ENCODE measurements at regions not wholly inside any gene's neighbourhood (a gene's known extent, or its start where the extent isn't known, plus 50 kb on each side); places are given as distances from the start of the nearest gene placed in this dataset.

DNA sequence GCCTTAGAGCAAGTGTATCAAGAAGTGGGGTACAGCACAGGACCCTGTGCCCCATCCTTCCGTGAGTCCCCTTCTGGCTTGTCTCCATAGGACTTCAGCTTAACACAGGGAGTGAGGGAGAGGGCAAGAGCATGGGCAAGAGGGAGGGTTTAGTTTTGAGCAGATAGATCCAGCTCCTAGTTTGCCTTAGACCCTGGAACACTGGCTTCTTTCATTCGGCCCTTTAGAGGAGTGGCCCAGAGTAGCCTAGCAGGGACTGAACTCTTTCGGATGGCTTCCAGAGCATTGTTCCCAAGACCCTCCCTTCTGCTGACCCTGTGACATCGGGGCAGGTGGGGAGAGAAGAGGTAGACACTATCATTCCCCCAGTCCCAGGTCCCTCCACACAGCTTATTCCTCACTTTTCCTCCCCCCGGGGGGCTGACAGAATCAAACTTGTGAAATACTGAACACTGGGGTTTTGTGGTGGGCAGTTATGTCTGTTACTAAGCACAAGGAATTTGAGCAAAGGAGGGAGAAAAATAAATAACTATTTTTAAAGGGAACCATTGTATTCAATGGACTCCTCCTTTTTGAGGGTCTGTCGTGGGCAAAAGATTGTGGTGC, 289.6 kb upstream of the C2CD4B start:
- TF ChIP-seq, protein P1, sequence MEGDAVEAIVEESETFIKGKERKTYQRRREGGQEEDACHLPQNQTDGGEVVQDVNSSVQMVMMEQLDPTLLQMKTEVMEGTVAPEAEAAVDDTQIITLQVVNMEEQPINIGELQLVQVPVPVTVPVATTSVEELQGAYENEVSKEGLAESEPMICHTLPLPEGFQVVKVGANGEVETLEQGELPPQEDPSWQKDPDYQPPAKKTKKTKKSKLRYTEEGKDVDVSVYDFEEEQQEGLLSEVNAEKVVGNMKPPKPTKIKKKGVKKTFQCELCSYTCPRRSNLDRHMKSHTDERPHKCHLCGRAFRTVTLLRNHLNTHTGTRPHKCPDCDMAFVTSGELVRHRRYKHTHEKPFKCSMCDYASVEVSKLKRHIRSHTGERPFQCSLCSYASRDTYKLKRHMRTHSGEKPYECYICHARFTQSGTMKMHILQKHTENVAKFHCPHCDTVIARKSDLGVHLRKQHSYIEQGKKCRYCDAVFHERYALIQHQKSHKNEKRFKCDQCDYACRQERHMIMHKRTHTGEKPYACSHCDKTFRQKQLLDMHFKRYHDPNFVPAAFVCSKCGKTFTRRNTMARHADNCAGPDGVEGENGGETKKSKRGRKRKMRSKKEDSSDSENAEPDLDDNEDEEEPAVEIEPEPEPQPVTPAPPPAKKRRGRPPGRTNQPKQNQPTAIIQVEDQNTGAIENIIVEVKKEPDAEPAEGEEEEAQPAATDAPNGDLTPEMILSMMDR (IDR thresholded peaks at IDR 0.05; ENCODE audit: poor library complexity) = no peak
- TF ChIP-seq EZH2 (IDR thresholded peaks at IDR 0.05; ENCODE audit: borderline replicate concordance) = no peak
